Fibroblast of pulmonary artery (primary cell): ENCODE measurements at regions not wholly inside any gene's neighbourhood (a gene's known extent, or its start where the extent isn't known, plus 50 kb on each side); places are given as distances from the start of the nearest gene placed in this dataset.

Source experiments
- DNase-seq: peaks from one replicate; pipeline ENCODE4 v3.0.0-alpha.2; 2010; ENCODE audit warnings: low read depth
- H3K4me3 ChIP-seq: replicated peaks from 2 replicates; pipeline ENCODE4 v1.5.1; 2011; ENCODE audit warnings: low read depth, mild to moderate bottlenecking, control low read depth, low read length, moderate library complexity
- TF ChIP-seq, protein P1 (sequence below): IDR thresholded peaks from 2 replicates; pipeline ENCODE4 v1.5.1; 2011; ENCODE audit warnings: mild to moderate bottlenecking, control low read depth, low read length, inconsistent platforms; ENCODE audit errors: missing control alignments

DNA sequence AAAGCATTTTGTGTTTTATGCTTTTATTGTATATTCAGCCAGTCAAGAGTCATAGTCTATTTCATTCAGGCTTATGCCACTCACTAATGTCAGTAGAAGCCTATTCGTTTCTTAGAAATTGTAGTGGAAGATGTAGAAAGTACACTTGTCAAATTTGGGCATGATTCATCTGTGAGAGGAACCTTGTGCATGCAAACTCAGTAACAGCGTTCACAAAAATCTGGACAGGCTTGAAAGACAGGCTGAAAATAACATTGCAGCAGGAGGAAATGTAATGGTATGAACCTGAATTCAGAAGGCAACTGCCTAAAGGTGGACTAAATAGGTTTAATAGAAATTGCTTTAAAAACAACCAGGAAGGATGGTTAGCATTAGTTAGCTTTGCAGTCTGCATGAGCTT lies 213.5 kb downstream of the CMPK2 start:
- TF ChIP-seq, protein P1, sequence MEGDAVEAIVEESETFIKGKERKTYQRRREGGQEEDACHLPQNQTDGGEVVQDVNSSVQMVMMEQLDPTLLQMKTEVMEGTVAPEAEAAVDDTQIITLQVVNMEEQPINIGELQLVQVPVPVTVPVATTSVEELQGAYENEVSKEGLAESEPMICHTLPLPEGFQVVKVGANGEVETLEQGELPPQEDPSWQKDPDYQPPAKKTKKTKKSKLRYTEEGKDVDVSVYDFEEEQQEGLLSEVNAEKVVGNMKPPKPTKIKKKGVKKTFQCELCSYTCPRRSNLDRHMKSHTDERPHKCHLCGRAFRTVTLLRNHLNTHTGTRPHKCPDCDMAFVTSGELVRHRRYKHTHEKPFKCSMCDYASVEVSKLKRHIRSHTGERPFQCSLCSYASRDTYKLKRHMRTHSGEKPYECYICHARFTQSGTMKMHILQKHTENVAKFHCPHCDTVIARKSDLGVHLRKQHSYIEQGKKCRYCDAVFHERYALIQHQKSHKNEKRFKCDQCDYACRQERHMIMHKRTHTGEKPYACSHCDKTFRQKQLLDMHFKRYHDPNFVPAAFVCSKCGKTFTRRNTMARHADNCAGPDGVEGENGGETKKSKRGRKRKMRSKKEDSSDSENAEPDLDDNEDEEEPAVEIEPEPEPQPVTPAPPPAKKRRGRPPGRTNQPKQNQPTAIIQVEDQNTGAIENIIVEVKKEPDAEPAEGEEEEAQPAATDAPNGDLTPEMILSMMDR = no peak
- H3K4me3 ChIP-seq = no peak overlapping the region
- DNase-seq = no peak

GRCh38 chr2:6653281-6653750 lies 212.4 kb downstream of the CMPK2 start:
- no peak overlapping the region for H3K4me3 ChIP-seq
- TF ChIP-seq, protein P1 = no peak
- DNase-seq = no peak

GRCh38 chr2:6654279-6654678 lies 211.4 kb downstream of the CMPK2 start:
- TF ChIP-seq, protein P1 = no peak
- no peak overlapping the region for H3K4me3 ChIP-seq
- DNase-seq = no peak

- DNase-seq = no peak
- TF ChIP-seq, protein P1 = no peak
- H3K4me3 ChIP-seq = no peak overlapping the region
These were observed 209.1 kb downstream of the CMPK2 start for GRCh38 chr2:6656633-6657032.

DNA sequence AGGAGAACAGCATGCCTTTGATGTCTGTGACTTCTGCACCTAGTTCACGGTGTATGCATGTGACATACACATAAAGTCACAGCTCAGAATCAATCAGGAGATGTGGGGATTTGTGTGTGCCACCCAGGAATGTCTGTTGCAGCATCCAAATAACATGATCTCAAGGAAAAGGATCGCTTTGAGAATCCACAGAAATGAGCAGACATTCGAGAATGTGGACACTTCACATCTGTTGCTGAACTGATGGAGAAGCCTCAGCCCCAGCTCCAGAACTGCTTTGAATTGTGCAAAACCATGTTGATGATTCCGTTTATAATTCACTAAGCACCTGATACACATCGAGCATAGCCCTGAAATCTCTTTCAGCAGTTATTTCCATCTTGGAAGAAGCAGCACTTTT lies 208.6 kb downstream of the CMPK2 start:
- TF ChIP-seq, protein P1 = no peak
- no peak overlapping the region for H3K4me3 ChIP-seq
- no peak for DNase-seq

DNA sequence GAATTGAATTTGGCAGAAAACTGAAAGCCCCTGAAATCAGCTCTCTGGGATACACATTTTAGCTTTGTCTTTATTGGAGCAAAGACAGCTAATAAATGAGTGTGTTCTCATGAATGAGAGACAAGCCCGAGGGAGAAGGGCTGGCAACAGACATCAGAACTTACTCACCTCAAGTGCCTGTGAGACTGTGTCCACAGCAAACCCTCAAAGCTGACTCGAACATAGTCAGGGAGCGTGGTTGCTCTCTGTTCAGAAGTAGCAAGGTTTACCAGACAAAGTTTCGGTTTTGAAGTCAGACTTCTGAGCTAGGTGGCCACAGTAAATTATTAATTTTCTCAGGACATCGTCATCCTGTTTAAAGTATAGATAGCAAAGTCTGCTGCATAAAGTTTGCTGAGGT lies 207.9 kb downstream of the CMPK2 start:
- H3K4me3 ChIP-seq = no peak overlapping the region
- TF ChIP-seq, protein P1 = no peak
- DNase-seq = no peak

- no peak overlapping the region for H3K4me3 ChIP-seq
- no peak for DNase-seq
- TF ChIP-seq, protein P1 = no peak
These were observed 201.2 kb downstream of the CMPK2 start for GRCh38 chr2:6664332-6665061.
